ENCODE measurements at regions not wholly inside any gene's neighbourhood (a gene's known extent, or its start where the extent isn't known, plus 50 kb on each side); places are given as distances from the start of the nearest gene placed in this dataset.

DNA sequence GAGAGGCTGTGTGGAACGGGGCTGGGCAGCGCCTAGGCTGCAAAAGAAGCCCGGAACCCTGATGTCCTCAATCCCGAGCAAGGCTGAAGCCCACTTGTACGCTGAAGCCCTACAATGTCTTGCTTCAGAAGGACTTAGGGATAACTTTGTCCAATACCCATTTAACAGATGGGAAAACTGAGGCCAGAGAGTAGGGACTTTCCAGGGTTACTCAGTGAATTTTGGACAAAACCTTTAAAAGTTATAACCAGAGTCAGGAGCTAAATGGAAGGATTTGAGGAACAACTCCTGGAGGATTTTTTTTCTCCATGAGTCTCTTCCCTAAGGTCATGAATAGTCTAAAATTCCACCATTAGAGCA is 161.2 kb downstream of the IRX5 start:
- Histone ChIP-seq H3K27me3 (peaks cover 9% of the 10 kb centered on the region), H3K4me3 (no peak overlapping the region), H3K4me1 (no peaks in the 10 kb centered on the region), H3K9me3 (peaks cover 0 to 6% (median 0%) of the 10 kb centered on the region in 3 donors), H3K27ac (no peak overlapping the region), H3K36me3 (no peaks in the 10 kb centered on the region)
- 87% methylated on average over 3 of the region's 5 CpGs; no CpG with 5 or more reads in 1 of the 2 donors for WGBS, 2 donors (ENCODE audit: low coverage in 1 of 2)
- TF ChIP-seq EP300 (IDR thresholded peaks at IDR 0.05) (no peak), POLR2AphosphoS5 (IDR thresholded peaks at IDR 0.05) (no peak), POLR2A (IDR thresholded peaks at IDR 0.05) (no peak), CTCF (IDR thresholded peaks at IDR 0.05) (no peak)
- no peak for ATAC-seq

GRCh38 chr16:55100100-55100499 is 169.4 kb downstream of the IRX5 start:
- Histone ChIP-seq H3K27ac (no peak overlapping the region), H3K9me3 (peaks cover 0 to 18% (median 0%) of the 10 kb centered on the region in 3 donors), H3K4me3 (no peak overlapping the region), H3K36me3 (no peaks in the 10 kb centered on the region), H3K4me1 (no peaks in the 10 kb centered on the region), H3K27me3 (peaks cover 6% of the 10 kb centered on the region)
- ATAC-seq, result no peak
- no peak for TF ChIP-seq POLR2AphosphoS5 (IDR thresholded peaks at IDR 0.05)
- no peak for TF ChIP-seq CTCF (IDR thresholded peaks at IDR 0.05)
- TF ChIP-seq EP300 (IDR thresholded peaks at IDR 0.05), result no peak
- TF ChIP-seq POLR2A (IDR thresholded peaks at IDR 0.05), result no peak

GRCh38 chr16:55101026-55101425 is 170.4 kb downstream of the IRX5 start:
- TF ChIP-seq POLR2A (IDR thresholded peaks at IDR 0.05), result no peak
- no peak for TF ChIP-seq POLR2AphosphoS5 (IDR thresholded peaks at IDR 0.05)
- TF ChIP-seq CTCF (IDR thresholded peaks at IDR 0.05), result no peak
- no peak for TF ChIP-seq EP300 (IDR thresholded peaks at IDR 0.05)
- Histone ChIP-seq H3K4me3 (no peak overlapping the region), H3K27ac (no peak overlapping the region), H3K4me1 (no peaks in the 10 kb centered on the region), H3K36me3 (no peaks in the 10 kb centered on the region), H3K27me3 (peaks cover 6% of the 10 kb centered on the region), H3K9me3 (peaks cover 0 to 18% (median 0%) of the 10 kb centered on the region in 3 donors)
- no peak for ATAC-seq
- 17 to 23% methylated on average over 2 to 3 of the region's 4 CpGs for WGBS, 2 donors (ENCODE audit: low coverage in 1 of 2)

- ATAC-seq, result no peak
- Histone ChIP-seq H3K27me3 (peaks cover 8% of the 10 kb centered on the region), H3K4me1 (no peaks in the 10 kb centered on the region), H3K9me3 (peaks cover 0 to 18% (median 0%) of the 10 kb centered on the region in 3 donors), H3K4me3 (no peak overlapping the region), H3K27ac (no peak overlapping the region), H3K36me3 (no peaks in the 10 kb centered on the region)
- WGBS, 2 donors (ENCODE audit: low coverage in 1 of 2), result 73 to 88% methylated on average over 1 of the region's 1 CpG
- TF ChIP-seq POLR2AphosphoS5 (IDR thresholded peaks at IDR 0.05) (no peak), EP300 (IDR thresholded peaks at IDR 0.05) (no peak), POLR2A (IDR thresholded peaks at IDR 0.05) (no peak)
These were observed 171.4 kb downstream of the IRX5 start for GRCh38 chr16:55102077-55102476.

GRCh38 chr16:55102531-55102930 is 171.9 kb downstream of the IRX5 start:
- ATAC-seq, result no peak
- Histone ChIP-seq H3K27me3 (peaks cover 13% of the 10 kb centered on the region), H3K27ac (no peak overlapping the region), H3K4me3 (no peak overlapping the region), H3K4me1 (no peaks in the 10 kb centered on the region), H3K9me3 (peaks cover 0 to 18% (median 0%) of the 10 kb centered on the region in 3 donors), H3K36me3 (no peaks in the 10 kb centered on the region)
- TF ChIP-seq CTCF (IDR thresholded peaks at IDR 0.05) (no peak), EP300 (IDR thresholded peaks at IDR 0.05) (no peak), POLR2AphosphoS5 (IDR thresholded peaks at IDR 0.05) (no peak), POLR2A (IDR thresholded peaks at IDR 0.05) (no peak)
- WGBS, 2 donors (ENCODE audit: low coverage in 1 of 2), result 40 to 54% methylated on average over 2 to 4 of the region's 4 CpGs
